K562 (cell line): ENCODE measurements at regions not wholly inside any gene's neighbourhood (a gene's known extent, or its start where the extent isn't known, plus 50 kb on each side); places are given as distances from the start of the nearest gene placed in this dataset.

Experiments
- ATAC-seq: fragments of 200-7000 bp; cut with Tn5 transposase; 3 replicates; pipeline ENCODE4 v1.9.1; 2020; ENCODE audit warnings: moderate library complexity
- BruUV-seq: library from RNA; stranded (reverse); fragments of 400-500 nt; replicated peaks from 2 replicates; lab custom pipeline; 2021; lab: Mats Ljungman, UMichigan
- CTCF ChIA-PET: fragments of 300-600 bp; formaldehyde crosslinking; extraction: SDS; loops from one replicate; lab custom pipeline; 2021; ENCODE audit warnings: low intra/inter-chr PET ratio; lab: Yijun Ruan, JAX
- POLR2A ChIA-PET: fragments of 300-600, 350-650 bp; sonication (Branson Sonifier 250); formaldehyde crosslinking; extraction: SDS; loops from one replicate; lab custom pipeline; 2021; ENCODE audit warnings: antibody characterized with exemption, inconsistent platforms; lab: Yijun Ruan, JAX
- DNase-seq, 4 experiments: peaks; one replicate each; pipeline versions ENCODE4 v3.0.0 to v3.0.0-alpha.2; 2011 to 2018; ENCODE audit warnings: low spot score in 3 of 4, mixed read lengths in 3 of 4; ENCODE audit errors: extremely low read depth in 1 of 4
- FAIRE-seq: peaks from 2 replicates; lab custom pipeline; 2011; peaks lifted over from hg19 to GRCh38; lab: Jason Lieb, UNC
- H2AFZ ChIP-seq: 2 replicates; pipeline ENCODE4 v1.6.0; 2011; ENCODE audit warnings: low read depth, low read length, control low read depth, inconsistent platforms
- H3K27ac ChIP-seq: fragments of 200-600 bp; 3 replicates; pipeline ENCODE4 v1.8.0; 2011; ENCODE audit warnings: low read depth, mild to moderate bottlenecking, control low read depth, inconsistent platforms, low read length, moderate library complexity, mixed read lengths; ENCODE audit errors: extremely low read depth
- H3K27me3 ChIP-seq, 2 experiments: fragments of 300-600 bp in 1 of 2; 2 replicates in 1 of 2; 3 replicates in 1 of 2; pipeline versions ENCODE4 v1.6.0 to v1.8.0; 2011; ENCODE audit warnings: inconsistent platforms in 2 of 2, low read length in 2 of 2, mild to moderate bottlenecking in 1 of 2, mixed read lengths in 1 of 2, moderate library complexity in 1 of 2; ENCODE audit not compliant: control insufficient read depth in 2 of 2, insufficient read depth in 2 of 2
- H3K36me3 ChIP-seq: fragments of 300-600 bp; 3 replicates; pipeline ENCODE4 v1.8.0; 2011; ENCODE audit warnings: mild to moderate bottlenecking, low read length, inconsistent platforms; ENCODE audit not compliant: control insufficient read depth, insufficient read depth
- H3K4me1 ChIP-seq, 2 experiments: fragments of 200-600 bp in 1 of 2; replicated peaks in 1 of 2; 2 replicates in 1 of 2; 3 replicates in 1 of 2; pipeline versions ENCODE4 v1.5.1 to v1.8.0; 2011; ENCODE audit warnings: inconsistent platforms in 2 of 2, low read length in 2 of 2, mild to moderate bottlenecking in 1 of 2, mixed read lengths in 1 of 2, moderate library complexity in 1 of 2; ENCODE audit not compliant: control insufficient read depth in 2 of 2, insufficient read depth in 2 of 2
- H3K4me2 ChIP-seq: 2 replicates; pipeline ENCODE4 v1.6.1; 2011; ENCODE audit warnings: low read length, control low read depth, inconsistent platforms, mixed read lengths; ENCODE audit not compliant: insufficient read depth
- H3K4me3 ChIP-seq: fragments of 200-600 bp; sonication (generic), shearing (Covaris generic); 2 replicates; pipeline ENCODE4 v1.5.1; 2016; ENCODE audit warnings: control low read depth, inconsistent platforms
- H3K79me2 ChIP-seq: fragments of 200-600 bp; 3 replicates; pipeline ENCODE4 v1.8.0; 2011; ENCODE audit warnings: low read length, inconsistent platforms; ENCODE audit not compliant: control insufficient read depth, insufficient read depth
- H3K9ac ChIP-seq, 2 experiments: 2 replicates each; pipeline versions ENCODE4 v1.6.0 to v1.6.1; 2011; ENCODE audit warnings: low read depth in 2 of 2, low read length in 2 of 2, control low read depth in 1 of 2, inconsistent platforms in 1 of 2, mild to moderate bottlenecking in 1 of 2, mixed read lengths in 1 of 2; ENCODE audit not compliant: insufficient read depth in 1 of 2
- H3K9me1 ChIP-seq: one replicate; pipeline ENCODE4 v1.6.0; 2011; ENCODE audit warnings: inconsistent platforms, mild to moderate bottlenecking, low read length, moderate library complexity; ENCODE audit not compliant: control insufficient read depth, insufficient read depth
- H3K9me3 ChIP-seq: replicated peaks from 2 replicates; pipeline ENCODE4 v1.5.1; 2011; ENCODE audit warnings: low read depth, low read length, inconsistent platforms; ENCODE audit not compliant: control insufficient read depth, insufficient read depth
- H4K20me1 ChIP-seq: replicated peaks from 2 replicates; pipeline ENCODE4 v1.6.1; 2011; ENCODE audit warnings: low read length, inconsistent platforms, mixed read lengths; ENCODE audit not compliant: control insufficient read depth, insufficient read depth
- KAT8 ChIP-seq: fragments of 450-650 bp; IDR thresholded peaks from 2 replicates; pipeline ENCODE4 v1.6.1; 2016; ENCODE audit warnings: low read depth, mild to moderate bottlenecking
- MCM7 ChIP-seq, 2 experiments: fragments of 450-650 bp; IDR thresholded peaks; 2 replicates each; pipeline ENCODE4 v1.6.1; 2016 to 2018
- PBX2 ChIP-seq, 2 experiments: IDR thresholded peaks in 1 of 2; conservative IDR thresholded peaks in 1 of 2; 2 replicates each; pipeline ENCODE4 v1.6.1; 2016; ENCODE audit warnings: low read depth in 2 of 2, mild to moderate bottlenecking in 1 of 2, missing compliant biosample characterization in 1 of 2, missing genetic modification characterization in 1 of 2, moderate library complexity in 1 of 2
- RBM39 ChIP-seq: fragments of 200-400 bp; formaldehyde crosslinking; optimal IDR thresholded peaks from 2 replicates; pipeline ENCODE3; 2018; ENCODE audit warnings: low read depth, low read length
- WGBS: fragments of 100-300 bp; shearing (Covaris generic); methylation state at CpG from one replicate; pipeline ENCODE4 v1.1.6; 2016; ENCODE audit warnings: low coverage, mixed read lengths; ENCODE audit not compliant: insufficient coverage; ENCODE audit errors: missing lambda C conversion rate; 5-methylcytosine and 5-hydroxymethylcytosine counted together
- in situ Hi-C: fragments of 300-500 bp; cut with MboI; formaldehyde crosslinking; loops from 4 replicates; pipeline ENCODE4 v1.15.0; 2018; ENCODE audit warnings: inconsistent platforms, mixed read lengths
- intact Hi-C: fragments of 100-400 bp; cut with micrococcal nuclease; formaldehyde crosslinking; loops from 2 replicates; pipeline ENCODE4 v1.14.2; 2022
- TF ChIP-seq, protein P1 (sequence below), 2 experiments: fragments of 450-650 bp; IDR thresholded peaks; 2 replicates each; pipeline ENCODE4 v1.6.1; 2016

DNA sequence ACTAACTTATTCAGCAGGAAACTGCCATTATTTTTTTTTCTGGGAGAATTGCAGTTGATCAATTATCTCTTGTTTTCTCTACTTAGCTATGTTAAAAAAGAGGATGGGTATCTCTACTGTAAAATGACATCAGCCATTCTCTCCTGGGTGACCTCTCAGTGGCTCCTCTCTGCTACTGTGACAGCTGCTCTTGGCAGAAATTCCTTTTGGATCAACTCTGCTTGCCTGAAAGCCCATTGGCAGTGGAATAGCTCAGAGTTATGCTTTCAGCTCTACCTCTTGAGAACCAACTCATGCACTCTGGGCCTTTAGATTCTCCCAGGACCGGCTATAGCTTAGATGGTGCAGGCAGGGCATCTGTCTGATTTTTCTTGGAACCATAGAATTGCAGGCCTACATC, 99.9 kb upstream of the GAP43 start:
- H3K9ac ChIP-seq = no peak overlapping the region
- in situ Hi-C loops = no loop called here
- H3K4me3 ChIP-seq = no peak overlapping the region
- no peak overlapping the region for H2AFZ ChIP-seq
- no peaks in the 10 kb centered on the region for H3K36me3 ChIP-seq
- no peaks in the 10 kb centered on the region for H3K4me1 ChIP-seq
- no peaks in the 10 kb centered on the region for H3K9me3 ChIP-seq
- H3K9me1 ChIP-seq = no peaks in the 10 kb centered on the region
- BruUV-seq = no TSS peak
- CTCF ChIA-PET = no interaction called here
- TF ChIP-seq MCM7 (IDR thresholded peaks at IDR 0.05) (no peak), RBM39 (no peak), PBX2 (CRISPR knock-in tag; IDR thresholded peaks at IDR 0.05; ENCODE audit: low read depth) (no peak), PBX2 (tag; conservative IDR thresholded peaks at IDR 0.05; ENCODE audit: low read depth) (no peak), KAT8 (no peak)
- TF ChIP-seq, protein P1, sequence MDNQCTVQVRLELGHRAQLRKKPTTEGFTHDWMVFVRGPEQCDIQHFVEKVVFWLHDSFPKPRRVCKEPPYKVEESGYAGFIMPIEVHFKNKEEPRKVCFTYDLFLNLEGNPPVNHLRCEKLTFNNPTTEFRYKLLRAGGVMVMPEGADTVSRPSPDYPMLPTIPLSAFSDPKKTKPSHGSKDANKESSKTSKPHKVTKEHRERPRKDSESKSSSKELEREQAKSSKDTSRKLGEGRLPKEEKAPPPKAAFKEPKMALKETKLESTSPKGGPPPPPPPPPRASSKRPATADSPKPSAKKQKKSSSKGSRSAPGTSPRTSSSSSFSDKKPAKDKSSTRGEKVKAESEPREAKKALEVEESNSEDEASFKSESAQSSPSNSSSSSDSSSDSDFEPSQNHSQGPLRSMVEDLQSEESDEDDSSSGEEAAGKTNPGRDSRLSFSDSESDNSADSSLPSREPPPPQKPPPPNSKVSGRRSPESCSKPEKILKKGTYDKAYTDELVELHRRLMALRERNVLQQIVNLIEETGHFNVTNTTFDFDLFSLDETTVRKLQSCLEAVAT (IDR thresholded peaks at IDR 0.05) = no peak
- TF ChIP-seq, all 486 proteins: peak for 0
- no peak overlapping the region for H3K4me2 ChIP-seq
- no peak overlapping the region for H3K27ac ChIP-seq
- POLR2A ChIA-PET = no interaction called here
- WGBS = 0% methylated on average over 1 of the region's 1 CpG
- H3K79me2 ChIP-seq = no peaks in the 10 kb centered on the region
- DNase-seq = no peak
- intact Hi-C loops = no loop called here
- ATAC-seq = no peak
- FAIRE-seq = no peak
- H3K27me3 ChIP-seq = no peaks in the 10 kb centered on the region
- no peaks in the 10 kb centered on the region for H4K20me1 ChIP-seq
